ENCODE measurements at regions not wholly inside any gene's neighbourhood (a gene's known extent, or its start where the extent isn't known, plus 50 kb on each side); places are given as distances from the start of the nearest gene placed in this dataset.

DNA sequence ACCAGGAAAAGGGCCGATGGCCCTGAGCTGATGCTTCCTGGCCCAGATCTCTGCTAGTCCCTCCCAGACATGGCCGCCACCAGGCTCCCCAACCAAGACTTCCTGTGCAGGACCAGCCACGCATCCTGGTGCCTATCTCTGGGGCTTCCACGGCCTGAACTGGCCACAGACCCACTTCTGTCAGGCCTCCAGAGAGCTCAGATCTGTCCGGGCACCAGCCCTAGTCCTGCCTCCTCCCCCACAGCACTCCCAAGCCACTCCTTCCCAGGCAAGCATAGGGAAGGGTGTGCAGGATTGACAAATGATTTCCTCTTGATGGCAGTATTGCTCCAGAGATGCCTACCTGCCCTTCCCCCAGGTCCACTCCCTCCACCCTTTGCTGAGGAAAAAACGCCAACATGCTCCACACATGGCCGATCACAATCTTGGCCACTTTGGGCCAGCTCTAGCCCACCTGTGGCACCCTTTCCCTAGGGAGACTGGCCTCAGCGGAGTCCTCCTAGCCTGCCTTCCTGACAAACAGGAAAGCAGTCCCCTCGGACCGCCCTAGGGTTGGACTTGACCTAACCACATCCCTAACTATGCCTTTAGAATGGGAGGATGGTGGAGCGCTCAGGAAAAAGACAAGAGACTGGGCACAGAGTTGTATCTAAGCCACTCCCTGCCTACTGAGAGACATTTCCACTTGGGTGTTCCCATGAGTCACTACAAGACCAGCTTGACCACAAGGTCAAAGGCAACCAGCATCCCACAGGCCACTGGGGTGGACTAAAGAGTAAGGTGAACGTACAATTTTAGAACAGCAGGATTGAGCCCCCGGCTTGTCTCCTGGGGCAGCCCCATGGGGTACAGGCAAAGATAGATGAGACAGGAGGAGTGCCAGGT lies 277.5 kb upstream of the AGTR2 start (continued):
- no peak for TF ChIP-seq PATZ1 (CRISPR knock-in tag; IDR thresholded peaks at IDR 0.05)
- no peak for TF ChIP-seq HNRNPL (IDR thresholded peaks at IDR 0.05; ENCODE audit: low read depth, low read length)
- no peak for TF ChIP-seq SETDB1 (CRISPR knock-in tag; IDR thresholded peaks at IDR 0.05; ENCODE audit: borderline replicate concordance)
- TF ChIP-seq ZSCAN22 (CRISPR knock-in tag; IDR thresholded peaks at IDR 0.05), result no peak
- TF ChIP-seq KDM2A (CRISPR knock-in tag; IDR thresholded peaks at IDR 0.05; ENCODE audit: borderline replicate concordance, low read depth), result peak; percentile 56
- TF ChIP-seq GATAD2A (CRISPR knock-in tag; IDR thresholded peaks at IDR 0.05), result peak; percentile 62
- peak; percentile 82; the same call in 1 of the 2 replicates for TF ChIP-seq ZNF788 (CRISPR knock-in tag; IDR thresholded peaks at IDR 0.05; ENCODE audit: borderline replicate concordance)
- no peak for TF ChIP-seq SYNCRIP (IDR thresholded peaks at IDR 0.05; ENCODE audit: insufficient read depth, low read depth, low read length)
- peak; percentile 74 for TF ChIP-seq STAG1 (CRISPR knock-in tag; IDR thresholded peaks at IDR 0.05)
- TF ChIP-seq ZNF549 (CRISPR knock-in tag; IDR thresholded peaks at IDR 0.05), result no peak
- no peak for TF ChIP-seq MLX (CRISPR knock-in tag; IDR thresholded peaks at IDR 0.05)
- TF ChIP-seq HNF1B (CRISPR knock-in tag; IDR thresholded peaks at IDR 0.05), result no peak; the same call in 1 of the 2 replicates
- TF ChIP-seq, protein P1, sequence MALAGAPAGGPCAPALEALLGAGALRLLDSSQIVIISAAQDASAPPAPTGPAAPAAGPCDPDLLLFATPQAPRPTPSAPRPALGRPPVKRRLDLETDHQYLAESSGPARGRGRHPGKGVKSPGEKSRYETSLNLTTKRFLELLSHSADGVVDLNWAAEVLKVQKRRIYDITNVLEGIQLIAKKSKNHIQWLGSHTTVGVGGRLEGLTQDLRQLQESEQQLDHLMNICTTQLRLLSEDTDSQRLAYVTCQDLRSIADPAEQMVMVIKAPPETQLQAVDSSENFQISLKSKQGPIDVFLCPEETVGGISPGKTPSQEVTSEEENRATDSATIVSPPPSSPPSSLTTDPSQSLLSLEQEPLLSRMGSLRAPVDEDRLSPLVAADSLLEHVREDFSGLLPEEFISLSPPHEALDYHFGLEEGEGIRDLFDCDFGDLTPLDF (CRISPR knock-in tag; IDR thresholded peaks at IDR 0.05), result no peak
- no peak for TF ChIP-seq THAP11 (CRISPR knock-in tag; IDR thresholded peaks at IDR 0.05)
- no peak for TF ChIP-seq POLR2AphosphoS5 (IDR thresholded peaks at IDR 0.05; ENCODE audit: low read depth, low read length)
- TF ChIP-seq CENPX (CRISPR knock-in tag; IDR thresholded peaks at IDR 0.05), result no peak
- peak; percentile 60 for TF ChIP-seq TBL1XR1 (IDR thresholded peaks at IDR 0.05; ENCODE audit: borderline replicate concordance, low read length, partially characterized antibody)
- TF ChIP-seq ZNF691 (CRISPR knock-in tag; IDR thresholded peaks at IDR 0.05; ENCODE audit: borderline replicate concordance, low read depth), result no peak
- TF ChIP-seq ZSCAN9 (CRISPR knock-in tag; IDR thresholded peaks at IDR 0.05; ENCODE audit: borderline replicate concordance), result no peak
- TF ChIP-seq, protein P2, sequence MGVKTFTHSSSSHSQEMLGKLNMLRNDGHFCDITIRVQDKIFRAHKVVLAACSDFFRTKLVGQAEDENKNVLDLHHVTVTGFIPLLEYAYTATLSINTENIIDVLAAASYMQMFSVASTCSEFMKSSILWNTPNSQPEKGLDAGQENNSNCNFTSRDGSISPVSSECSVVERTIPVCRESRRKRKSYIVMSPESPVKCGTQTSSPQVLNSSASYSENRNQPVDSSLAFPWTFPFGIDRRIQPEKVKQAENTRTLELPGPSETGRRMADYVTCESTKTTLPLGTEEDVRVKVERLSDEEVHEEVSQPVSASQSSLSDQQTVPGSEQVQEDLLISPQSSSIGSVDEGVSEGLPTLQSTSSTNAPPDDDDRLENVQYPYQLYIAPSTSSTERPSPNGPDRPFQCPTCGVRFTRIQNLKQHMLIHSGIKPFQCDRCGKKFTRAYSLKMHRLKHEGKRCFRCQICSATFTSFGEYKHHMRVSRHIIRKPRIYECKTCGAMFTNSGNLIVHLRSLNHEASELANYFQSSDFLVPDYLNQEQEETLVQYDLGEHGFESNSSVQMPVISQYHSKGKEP (CRISPR knock-in tag; IDR thresholded peaks at IDR 0.05), result no peak
- no peak for TF ChIP-seq KDM4B (CRISPR knock-in tag; IDR thresholded peaks at IDR 0.05)
- TF ChIP-seq ZFP1 (CRISPR knock-in tag; IDR thresholded peaks at IDR 0.05), result no peak
- peak; percentile 58 for TF ChIP-seq SMC3 (IDR thresholded peaks at IDR 0.05; ENCODE audit: low read length)
